Stomach (tissue), 8 donors: ENCODE measurements at regions not wholly inside any gene's neighbourhood (a gene's known extent, or its start where the extent isn't known, plus 50 kb on each side); places are given as distances from the start of the nearest gene placed in this dataset.

Experiments used
- DNase-seq, 2 donors: peaks; one replicate each; pipeline versions ENCODE4 v3.0.0 to v3.0.0-alpha.2; 2013 to 2019
- H3K27ac ChIP-seq, 5 donors: fragments of 200-600 bp in 4 of 5; sonication (generic) in 4 of 5; one replicate each; pipeline ENCODE4 v1.5.1; 2013 to 2019; ENCODE audit warnings: mild to moderate bottlenecking in 1 of 5, moderate library complexity in 1 of 5
- H3K27me3 ChIP-seq, 3 donors: fragments of 200-600 bp; sonication (generic); one replicate each; pipeline ENCODE4 v1.5.1; 2017 to 2019; ENCODE audit warnings: mixed run types in 1 of 3
- H3K36me3 ChIP-seq, 4 donors: fragments of 200-600 bp; sonication (generic); 1 replicate in 3 of 4; 2 replicates in 1 of 4; pipeline ENCODE4 v1.5.1; 2016 to 2019
- H3K4me1 ChIP-seq, 4 donors: fragments of 200-600 bp; sonication (generic); one replicate each; pipeline ENCODE4 v1.5.1; 2016 to 2019
- H3K4me3 ChIP-seq, 4 donors: fragments of 200-600 bp; sonication (generic) in 3 of 4; one replicate each; pipeline ENCODE4 v1.5.1; 2016 to 2019; ENCODE audit warnings: mild to moderate bottlenecking in 1 of 4
- H3K9me3 ChIP-seq, 4 donors: fragments of 200-600 bp; sonication (generic); one replicate each; pipeline ENCODE4 v1.5.1; 2016 to 2019
- EP300 ChIP-seq: sonication (generic); formaldehyde crosslinking; IDR thresholded peaks from one replicate; pipeline ENCODE4 v1.6.1; 2017; ENCODE audit warnings: antibody characterized with exemption
- POLR2A ChIP-seq, 4 donors: fragments of 450-650 bp; IDR thresholded peaks; one replicate each; pipeline ENCODE4 v1.6.1; 2016; ENCODE audit warnings: antibody characterized with exemption in 4 of 4, control low read depth in 2 of 4, mild to moderate bottlenecking in 1 of 4, moderate library complexity in 1 of 4
- POLR2AphosphoS5 ChIP-seq, 3 donors: sonication (generic); formaldehyde crosslinking; IDR thresholded peaks; one replicate each; pipeline ENCODE4 v1.6.1; 2016; ENCODE audit warnings: antibody characterized with exemption in 3 of 3
- WGBS, 5 donors: extraction: QIAGEN DNeasy Blood & Tissue Kit in 3 of 5; methylation state at CpG; one replicate each; pipeline versions ENCODE4 v1.1.5 to v1.1.7; 2013 to 2018; 5-methylcytosine and 5-hydroxymethylcytosine counted together
- intact Hi-C: fragments of 100-400 bp; cut with DNase I; formaldehyde crosslinking; loops from one replicate; pipeline ENCODE4 v1.15.1; 2023; ENCODE audit warnings: low total_unique reads
- TF ChIP-seq, protein P1 (sequence below), 7 experiments: fragments of 450-650 bp in 4 of 7; fragments of 200-600 bp in 3 of 7; sonication (generic) in 3 of 7; IDR thresholded peaks; one replicate each; pipeline ENCODE4 v1.5.1; 2016 to 2019; ENCODE audit warnings: antibody characterized with exemption in 7 of 7, control low read depth in 2 of 7, mild to moderate bottlenecking in 1 of 7
- donor health status: healthy with polysubstance abuse.
- donor health status: Bipolar disorder and iron deficiency.
- donor health status: healthy.

DNA sequence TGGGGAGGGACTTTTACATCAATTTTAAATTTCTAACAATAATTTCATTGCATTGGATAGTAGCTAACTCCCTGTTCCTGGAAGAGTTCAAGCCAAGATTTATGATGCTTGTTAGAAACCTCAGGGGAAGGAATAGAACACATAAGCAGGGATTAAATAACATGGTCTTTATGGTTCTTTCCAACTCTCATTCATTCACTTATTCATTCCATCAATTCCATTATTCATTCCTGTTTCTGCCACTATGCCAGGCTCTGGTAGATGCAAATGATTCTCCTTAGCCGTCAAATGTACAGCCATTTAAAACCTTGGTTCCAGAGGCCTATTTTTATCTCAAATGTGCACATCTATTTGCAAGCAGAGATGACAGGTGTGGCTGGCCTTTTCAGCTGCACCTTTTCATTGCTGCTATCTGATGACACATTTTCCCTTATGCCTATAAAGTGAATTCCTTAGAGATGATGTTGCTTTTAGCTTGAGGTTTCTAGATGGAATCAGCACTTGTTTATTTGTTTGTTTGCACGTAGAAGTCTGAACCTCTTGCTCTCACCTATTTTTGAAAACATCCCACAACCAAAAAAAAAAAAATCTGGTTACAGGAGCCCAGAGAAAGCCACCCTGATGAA is 205.7 kb upstream of the IGFBP3 start:
- no peak for TF ChIP-seq POLR2A (IDR thresholded peaks at IDR 0.05)
- TF ChIP-seq EP300, result no peak
- TF ChIP-seq, protein P1, sequence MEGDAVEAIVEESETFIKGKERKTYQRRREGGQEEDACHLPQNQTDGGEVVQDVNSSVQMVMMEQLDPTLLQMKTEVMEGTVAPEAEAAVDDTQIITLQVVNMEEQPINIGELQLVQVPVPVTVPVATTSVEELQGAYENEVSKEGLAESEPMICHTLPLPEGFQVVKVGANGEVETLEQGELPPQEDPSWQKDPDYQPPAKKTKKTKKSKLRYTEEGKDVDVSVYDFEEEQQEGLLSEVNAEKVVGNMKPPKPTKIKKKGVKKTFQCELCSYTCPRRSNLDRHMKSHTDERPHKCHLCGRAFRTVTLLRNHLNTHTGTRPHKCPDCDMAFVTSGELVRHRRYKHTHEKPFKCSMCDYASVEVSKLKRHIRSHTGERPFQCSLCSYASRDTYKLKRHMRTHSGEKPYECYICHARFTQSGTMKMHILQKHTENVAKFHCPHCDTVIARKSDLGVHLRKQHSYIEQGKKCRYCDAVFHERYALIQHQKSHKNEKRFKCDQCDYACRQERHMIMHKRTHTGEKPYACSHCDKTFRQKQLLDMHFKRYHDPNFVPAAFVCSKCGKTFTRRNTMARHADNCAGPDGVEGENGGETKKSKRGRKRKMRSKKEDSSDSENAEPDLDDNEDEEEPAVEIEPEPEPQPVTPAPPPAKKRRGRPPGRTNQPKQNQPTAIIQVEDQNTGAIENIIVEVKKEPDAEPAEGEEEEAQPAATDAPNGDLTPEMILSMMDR (IDR thresholded peaks at IDR 0.05), result no peak
- TF ChIP-seq POLR2AphosphoS5 (IDR thresholded peaks at IDR 0.05), result no peak
- H3K27me3 ChIP-seq, result no peaks in the 10 kb centered on the region
- H3K4me3 ChIP-seq, result no peak overlapping the region
- H3K36me3 ChIP-seq, result no peaks in the 10 kb centered on the region
- intact Hi-C loops, result no loop called here
- H3K9me3 ChIP-seq, result no peaks in the 10 kb centered on the region
- 75 to 82% (median 76%) methylated on average over 2 of the region's 2 CpGs for WGBS, 5 donors
- DNase-seq, result no peak
- no peaks in the 10 kb centered on the region for H3K4me1 ChIP-seq
- H3K27ac ChIP-seq, result no peak overlapping the region

- no peak for TF ChIP-seq POLR2A (IDR thresholded peaks at IDR 0.05)
- TF ChIP-seq, protein P1 (IDR thresholded peaks at IDR 0.05), result no peak
- intact Hi-C loops, result no loop called here
Measured at GRCh38 chr7:46123756-46124343, 202.8 kb upstream of the IGFBP3 start.

DNA sequence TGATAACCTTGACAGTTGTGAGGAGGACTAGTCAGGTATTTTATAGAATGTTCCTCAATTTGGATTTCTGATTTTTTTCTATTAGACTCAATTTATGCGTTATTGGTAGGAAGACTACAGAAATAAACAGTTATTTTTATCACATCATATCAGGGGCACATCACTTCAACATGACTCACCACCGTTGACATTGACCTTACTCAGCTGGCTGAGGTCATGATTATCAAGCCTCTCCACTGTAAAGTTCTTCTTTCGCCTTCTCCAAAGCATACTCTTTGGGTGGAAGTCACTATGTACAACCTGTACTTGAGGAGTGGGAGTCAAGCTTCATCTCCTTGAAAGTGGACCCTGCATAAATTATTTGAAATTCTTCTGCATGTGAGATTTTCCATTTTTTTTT is 194.3 kb upstream of the IGFBP3 start:
- H3K4me1 ChIP-seq, result no peaks in the 10 kb centered on the region
- no peak overlapping the region for H3K4me3 ChIP-seq
- no peaks in the 10 kb centered on the region for H3K9me3 ChIP-seq
- TF ChIP-seq EP300 (no peak), POLR2A (IDR thresholded peaks at IDR 0.05) (no peak), POLR2AphosphoS5 (IDR thresholded peaks at IDR 0.05) (no peak)
- TF ChIP-seq, protein P1 (IDR thresholded peaks at IDR 0.05), result no peak
- no peaks in the 10 kb centered on the region for H3K36me3 ChIP-seq
- H3K27ac ChIP-seq, result no peak overlapping the region
- no peaks in the 10 kb centered on the region for H3K27me3 ChIP-seq
- intact Hi-C loops, result no loop called here
- DNase-seq, result no peak
- WGBS, 5 donors, result 59 to 70% (median 63%) methylated on average over 3 of the region's 3 CpGs

More at GRCh38 chr7:46123756-46124343, 202.8 kb upstream of the IGFBP3 start:
- no peak overlapping the region for H3K4me3 ChIP-seq
- H3K9me3 ChIP-seq, result no peaks in the 10 kb centered on the region
- DNase-seq, result no peak
- no peaks in the 10 kb centered on the region for H3K36me3 ChIP-seq
- H3K27me3 ChIP-seq, result no peaks in the 10 kb centered on the region
- no peak overlapping the region for H3K27ac ChIP-seq
- H3K4me1 ChIP-seq, result no peaks in the 10 kb centered on the region
- WGBS, 5 donors, result 83 to 91% (median 84%) methylated on average over 3 of the region's 3 CpGs

DNA sequence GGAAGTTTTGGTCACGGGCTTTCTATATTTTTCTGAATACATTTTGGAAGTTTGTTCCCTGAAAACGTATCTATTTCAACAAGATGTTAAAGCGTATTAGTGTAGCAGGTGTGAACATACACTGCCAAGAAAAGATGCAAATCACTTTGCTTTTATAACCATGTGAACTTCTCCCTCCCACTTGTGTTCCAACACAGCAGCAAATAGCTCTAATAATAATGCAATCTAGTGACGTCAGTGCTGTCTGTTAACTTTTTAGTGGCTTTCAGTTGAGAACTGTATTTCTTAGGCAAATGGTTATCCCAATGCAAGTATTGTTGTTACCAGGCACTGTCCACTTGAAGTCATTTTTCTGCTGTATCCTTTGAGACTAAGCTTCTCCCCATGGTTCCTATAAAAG is 188.4 kb upstream of the IGFBP3 start:
- intact Hi-C loops, result no loop called here
- Histone ChIP-seq H3K36me3 (no peaks in the 10 kb centered on the region), H3K9me3 (no peaks in the 10 kb centered on the region), H3K27ac (no peak overlapping the region), H3K4me3 (no peak overlapping the region), H3K27me3 (no peaks in the 10 kb centered on the region), H3K4me1 (no peaks in the 10 kb centered on the region)
- TF ChIP-seq POLR2A (IDR thresholded peaks at IDR 0.05), result no peak
- TF ChIP-seq, protein P1 (IDR thresholded peaks at IDR 0.05), result no peak
- 74 to 83% (median 77%) methylated on average over 4 of the region's 4 CpGs for WGBS, 5 donors
- no peak for DNase-seq
